Right atrium auricular region (tissue), 2 donors: ENCODE measurements at regions not wholly inside any gene's neighbourhood (a gene's known extent, or its start where the extent isn't known, plus 50 kb on each side); places are given as distances from the start of the nearest gene placed in this dataset.

ENCODE experiments used
- DNase-seq: peaks from one replicate; pipeline ENCODE4 v3.0.0-alpha.2; 2019; ENCODE audit warnings: low spot score
- H3K27ac ChIP-seq, 2 donors: fragments of 200-600 bp; sonication (generic); 1 replicate in 1 of 2; 2 replicates in 1 of 2; pipeline ENCODE4 v1.5.1; 2016 to 2019
- H3K27me3 ChIP-seq, 2 donors: fragments of 200-600 bp; sonication (generic); one replicate each; pipeline versions ENCODE4 v1.5.1 to v1.6.0; 2017 to 2019
- H3K36me3 ChIP-seq: fragments of 200-600 bp; sonication (generic); one replicate; pipeline ENCODE4 v1.5.1; 2016
- H3K4me1 ChIP-seq, 2 donors: fragments of 200-600 bp; sonication (generic); one replicate each; pipeline versions ENCODE4 v1.5.1 to v1.6.0; 2017 to 2019
- H3K4me3 ChIP-seq, 2 donors: fragments of 200-600 bp; sonication (generic); 1 replicate in 1 of 2; 2 replicates in 1 of 2; pipeline ENCODE4 v1.5.1; 2017 to 2019; ENCODE audit warnings: mild to moderate bottlenecking in 1 of 2, moderate library complexity in 1 of 2
- H3K9me3 ChIP-seq, 2 donors: fragments of 200-600 bp; sonication (generic); one replicate each; pipeline ENCODE4 v1.5.1; 2019
- TF ChIP-seq, protein P1 (sequence below), 2 donors: fragments of 200-600 bp; sonication (generic); IDR thresholded peaks; one replicate each; pipeline ENCODE4 v1.5.1; 2019; ENCODE audit warnings: antibody characterized with exemption in 2 of 2

DNA sequence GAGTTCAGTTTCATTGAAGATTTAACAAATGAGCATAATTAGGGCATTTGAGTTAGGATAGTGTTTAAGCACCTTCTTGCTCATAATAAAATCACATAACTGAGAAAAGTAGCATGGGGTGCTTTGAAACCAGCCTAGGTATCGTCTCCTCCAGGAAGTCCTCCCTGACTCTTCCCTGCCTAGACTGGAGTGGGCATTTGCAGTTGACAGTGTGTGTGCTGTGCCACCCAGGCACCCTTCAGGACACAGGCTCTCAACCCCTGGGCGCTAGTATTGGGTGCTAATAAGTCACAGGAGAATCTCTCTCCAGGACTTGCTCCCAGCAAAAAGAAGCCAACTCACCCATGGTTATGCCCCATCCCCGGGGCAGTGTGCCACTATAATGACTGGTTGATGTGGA, 584.1 kb downstream of the INSC start:
- Histone ChIP-seq H3K27ac (no peak overlapping the region), H3K9me3 (no peaks in the 10 kb centered on the region), H3K4me3 (no peak overlapping the region), H3K4me1 (no peaks in the 10 kb centered on the region), H3K36me3 (no peaks in the 10 kb centered on the region), H3K27me3 (no peaks in the 10 kb centered on the region)
- TF ChIP-seq, protein P1, sequence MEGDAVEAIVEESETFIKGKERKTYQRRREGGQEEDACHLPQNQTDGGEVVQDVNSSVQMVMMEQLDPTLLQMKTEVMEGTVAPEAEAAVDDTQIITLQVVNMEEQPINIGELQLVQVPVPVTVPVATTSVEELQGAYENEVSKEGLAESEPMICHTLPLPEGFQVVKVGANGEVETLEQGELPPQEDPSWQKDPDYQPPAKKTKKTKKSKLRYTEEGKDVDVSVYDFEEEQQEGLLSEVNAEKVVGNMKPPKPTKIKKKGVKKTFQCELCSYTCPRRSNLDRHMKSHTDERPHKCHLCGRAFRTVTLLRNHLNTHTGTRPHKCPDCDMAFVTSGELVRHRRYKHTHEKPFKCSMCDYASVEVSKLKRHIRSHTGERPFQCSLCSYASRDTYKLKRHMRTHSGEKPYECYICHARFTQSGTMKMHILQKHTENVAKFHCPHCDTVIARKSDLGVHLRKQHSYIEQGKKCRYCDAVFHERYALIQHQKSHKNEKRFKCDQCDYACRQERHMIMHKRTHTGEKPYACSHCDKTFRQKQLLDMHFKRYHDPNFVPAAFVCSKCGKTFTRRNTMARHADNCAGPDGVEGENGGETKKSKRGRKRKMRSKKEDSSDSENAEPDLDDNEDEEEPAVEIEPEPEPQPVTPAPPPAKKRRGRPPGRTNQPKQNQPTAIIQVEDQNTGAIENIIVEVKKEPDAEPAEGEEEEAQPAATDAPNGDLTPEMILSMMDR (IDR thresholded peaks at IDR 0.05), result no peak
- no peak for DNase-seq

- TF ChIP-seq, protein P1 (IDR thresholded peaks at IDR 0.05), result no peak
- no peak overlapping the region for H3K4me3 ChIP-seq
- H3K27me3 ChIP-seq, result no peaks in the 10 kb centered on the region
- no peaks in the 10 kb centered on the region for H3K36me3 ChIP-seq
- H3K9me3 ChIP-seq, result peaks cover 0 to 2% of the 10 kb centered on the region in 2 donors
- no peaks in the 10 kb centered on the region for H3K4me1 ChIP-seq
- no peak overlapping the region for H3K27ac ChIP-seq
- DNase-seq, result no peak
Measured at GRCh38 chr11:15699978-15700377, 585.3 kb downstream of the INSC start.

GRCh38 chr11:15700456-15700855, 585.7 kb downstream of the INSC start:
- Histone ChIP-seq H3K27ac (no peak overlapping the region), H3K4me3 (no peak overlapping the region), H3K27me3 (no peaks in the 10 kb centered on the region), H3K9me3 (peaks cover 0 to 3% of the 10 kb centered on the region in 2 donors), H3K4me1 (no peaks in the 10 kb centered on the region), H3K36me3 (no peaks in the 10 kb centered on the region)
- TF ChIP-seq, protein P1 (IDR thresholded peaks at IDR 0.05), result no peak
- no peak for DNase-seq

- TF ChIP-seq, protein P1 (IDR thresholded peaks at IDR 0.05), result no peak
- no peak overlapping the region for H3K27ac ChIP-seq
- no peak for DNase-seq
- no peaks in the 10 kb centered on the region for H3K27me3 ChIP-seq
- no peak overlapping the region for H3K4me3 ChIP-seq
- H3K9me3 ChIP-seq, result peaks cover 0 to 3% of the 10 kb centered on the region in 2 donors
- H3K4me1 ChIP-seq, result no peaks in the 10 kb centered on the region
- no peaks in the 10 kb centered on the region for H3K36me3 ChIP-seq
Measured at GRCh38 chr11:15704064-15704463, 589.3 kb downstream of the INSC start.

- no peak for DNase-seq
- no peak overlapping the region for H3K27ac ChIP-seq
- H3K27me3 ChIP-seq, result no peaks in the 10 kb centered on the region
- no peaks in the 10 kb centered on the region for H3K4me1 ChIP-seq
- TF ChIP-seq, protein P1 (IDR thresholded peaks at IDR 0.05), result no peak
- H3K9me3 ChIP-seq, result peaks cover 0 to 3% of the 10 kb centered on the region in 2 donors
- no peaks in the 10 kb centered on the region for H3K36me3 ChIP-seq
- H3K4me3 ChIP-seq, result no peak overlapping the region
Measured at GRCh38 chr11:15704556-15704955, 589.8 kb downstream of the INSC start.

GRCh38 chr11:15705891-15706290, 591.2 kb downstream of the INSC start:
- Histone ChIP-seq H3K4me1 (peaks cover 0 to 4% of the 10 kb centered on the region in 2 donors), H3K27ac (no peak overlapping the region), H3K36me3 (no peaks in the 10 kb centered on the region), H3K4me3 (no peak overlapping the region), H3K27me3 (no peaks in the 10 kb centered on the region), H3K9me3 (peaks cover 0 to 3% of the 10 kb centered on the region in 2 donors)
- TF ChIP-seq, protein P1 (IDR thresholded peaks at IDR 0.05), result no peak
- no peak for DNase-seq
